K562 (cell line): ENCODE measurements at regions not wholly inside any gene's neighbourhood (a gene's known extent, or its start where the extent isn't known, plus 50 kb on each side); places are given as distances from the start of the nearest gene placed in this dataset.

Source experiments
- ATAC-seq: fragments of 200-7000 bp; cut with Tn5 transposase; 3 replicates; pipeline ENCODE4 v1.9.1; 2020; ENCODE audit warnings: moderate library complexity
- BruUV-seq: library from RNA; stranded (reverse); fragments of 400-500 nt; replicated peaks from 2 replicates; lab custom pipeline; 2021; lab: Mats Ljungman, UMichigan
- CTCF ChIA-PET: fragments of 300-600 bp; formaldehyde crosslinking; extraction: SDS; loops from one replicate; lab custom pipeline; 2021; ENCODE audit warnings: low intra/inter-chr PET ratio; lab: Yijun Ruan, JAX
- POLR2A ChIA-PET: fragments of 300-600, 350-650 bp; sonication (Branson Sonifier 250); formaldehyde crosslinking; extraction: SDS; loops from one replicate; lab custom pipeline; 2021; ENCODE audit warnings: antibody characterized with exemption, inconsistent platforms; lab: Yijun Ruan, JAX
- DNase-seq, 4 experiments: peaks; one replicate each; pipeline versions ENCODE4 v3.0.0 to v3.0.0-alpha.2; 2011 to 2018; ENCODE audit warnings: low spot score in 3 of 4, mixed read lengths in 3 of 4; ENCODE audit errors: extremely low read depth in 1 of 4
- FAIRE-seq: peaks from 2 replicates; lab custom pipeline; 2011; peaks lifted over from hg19 to GRCh38; lab: Jason Lieb, UNC
- H2AFZ ChIP-seq: 2 replicates; pipeline ENCODE4 v1.6.0; 2011; ENCODE audit warnings: low read depth, low read length, control low read depth, inconsistent platforms
- H3K27ac ChIP-seq: fragments of 200-600 bp; 3 replicates; pipeline ENCODE4 v1.8.0; 2011; ENCODE audit warnings: low read depth, mild to moderate bottlenecking, control low read depth, inconsistent platforms, low read length, moderate library complexity, mixed read lengths; ENCODE audit errors: extremely low read depth
- H3K27me3 ChIP-seq, 2 experiments: fragments of 300-600 bp in 1 of 2; 2 replicates in 1 of 2; 3 replicates in 1 of 2; pipeline versions ENCODE4 v1.6.0 to v1.8.0; 2011; ENCODE audit warnings: inconsistent platforms in 2 of 2, low read length in 2 of 2, mild to moderate bottlenecking in 1 of 2, mixed read lengths in 1 of 2, moderate library complexity in 1 of 2; ENCODE audit not compliant: control insufficient read depth in 2 of 2, insufficient read depth in 2 of 2
- H3K36me3 ChIP-seq: fragments of 300-600 bp; 3 replicates; pipeline ENCODE4 v1.8.0; 2011; ENCODE audit warnings: mild to moderate bottlenecking, low read length, inconsistent platforms; ENCODE audit not compliant: control insufficient read depth, insufficient read depth
- H3K4me1 ChIP-seq, 2 experiments: fragments of 200-600 bp in 1 of 2; replicated peaks in 1 of 2; 2 replicates in 1 of 2; 3 replicates in 1 of 2; pipeline versions ENCODE4 v1.5.1 to v1.8.0; 2011; ENCODE audit warnings: inconsistent platforms in 2 of 2, low read length in 2 of 2, mild to moderate bottlenecking in 1 of 2, mixed read lengths in 1 of 2, moderate library complexity in 1 of 2; ENCODE audit not compliant: control insufficient read depth in 2 of 2, insufficient read depth in 2 of 2
- H3K4me2 ChIP-seq: 2 replicates; pipeline ENCODE4 v1.6.1; 2011; ENCODE audit warnings: low read length, control low read depth, inconsistent platforms, mixed read lengths; ENCODE audit not compliant: insufficient read depth
- H3K4me3 ChIP-seq: fragments of 200-600 bp; sonication (generic), shearing (Covaris generic); 2 replicates; pipeline ENCODE4 v1.5.1; 2016; ENCODE audit warnings: control low read depth, inconsistent platforms
- H3K79me2 ChIP-seq: fragments of 200-600 bp; 3 replicates; pipeline ENCODE4 v1.8.0; 2011; ENCODE audit warnings: low read length, inconsistent platforms; ENCODE audit not compliant: control insufficient read depth, insufficient read depth
- H3K9ac ChIP-seq, 2 experiments: 2 replicates each; pipeline versions ENCODE4 v1.6.0 to v1.6.1; 2011; ENCODE audit warnings: low read depth in 2 of 2, low read length in 2 of 2, control low read depth in 1 of 2, inconsistent platforms in 1 of 2, mild to moderate bottlenecking in 1 of 2, mixed read lengths in 1 of 2; ENCODE audit not compliant: insufficient read depth in 1 of 2
- H3K9me1 ChIP-seq: one replicate; pipeline ENCODE4 v1.6.0; 2011; ENCODE audit warnings: inconsistent platforms, mild to moderate bottlenecking, low read length, moderate library complexity; ENCODE audit not compliant: control insufficient read depth, insufficient read depth
- H3K9me3 ChIP-seq: replicated peaks from 2 replicates; pipeline ENCODE4 v1.5.1; 2011; ENCODE audit warnings: low read depth, low read length, inconsistent platforms; ENCODE audit not compliant: control insufficient read depth, insufficient read depth
- H4K20me1 ChIP-seq: replicated peaks from 2 replicates; pipeline ENCODE4 v1.6.1; 2011; ENCODE audit warnings: low read length, inconsistent platforms, mixed read lengths; ENCODE audit not compliant: control insufficient read depth, insufficient read depth
- ARID1B ChIP-seq: fragments of 450-650 bp; IDR thresholded peaks from 2 replicates; pipeline ENCODE4 v1.6.1; 2016; ENCODE audit warnings: antibody characterized with exemption, mild to moderate bottlenecking, inconsistent platforms
- CREM ChIP-seq: IDR thresholded peaks from 2 replicates; pipeline ENCODE4 v1.6.1; 2014; ENCODE audit warnings: antibody characterized with exemption, low read depth
- KLF13 ChIP-seq: fragments of 450-650 bp; IDR thresholded peaks from 2 replicates; pipeline ENCODE4 v1.6.1; 2016; ENCODE audit warnings: missing genetic modification characterization, low read depth, mild to moderate bottlenecking, missing compliant biosample characterization, moderate library complexity, borderline replicate concordance
- NEUROD1 ChIP-seq: fragments of 150-350 bp; IDR thresholded peaks from 2 replicates; pipeline ENCODE4 v1.6.1; 2014; ENCODE audit warnings: borderline replicate concordance, low read length, low read depth; ENCODE audit not compliant: partially characterized antibody
- SNIP1 ChIP-seq: fragments of 450-650 bp; IDR thresholded peaks from 2 replicates; pipeline ENCODE4 v1.7.1; 2017; ENCODE audit warnings: low read depth, mild to moderate bottlenecking
- ZNF133 ChIP-seq: fragments of 250-450 bp; sonication (Bioruptor Pico); IDR thresholded peaks from 2 replicates; pipeline ENCODE4 v1.4.0; 2020; ENCODE audit warnings: mild to moderate bottlenecking
- ZNF143 ChIP-seq: sonication (generic); formaldehyde crosslinking; IDR thresholded peaks from 2 replicates; pipeline ENCODE4 v1.9.0; 2022; ENCODE audit warnings: mild to moderate bottlenecking, missing genetic modification reagents
- WGBS: fragments of 100-300 bp; shearing (Covaris generic); methylation state at CpG from one replicate; pipeline ENCODE4 v1.1.6; 2016; ENCODE audit warnings: low coverage, mixed read lengths; ENCODE audit not compliant: insufficient coverage; ENCODE audit errors: missing lambda C conversion rate; 5-methylcytosine and 5-hydroxymethylcytosine counted together
- in situ Hi-C: fragments of 300-500 bp; cut with MboI; formaldehyde crosslinking; loops from 4 replicates; pipeline ENCODE4 v1.15.0; 2018; ENCODE audit warnings: inconsistent platforms, mixed read lengths
- intact Hi-C: fragments of 100-400 bp; cut with micrococcal nuclease; formaldehyde crosslinking; loops from 2 replicates; pipeline ENCODE4 v1.14.2; 2022
- TF ChIP-seq, protein P1 (sequence below): fragments of 450-650 bp; IDR thresholded peaks from 2 replicates; pipeline ENCODE4 v1.6.1; 2016; ENCODE audit warnings: antibody characterized with exemption
- TF ChIP-seq, protein P2 (sequence below): fragments of 250-450 bp; sonication (Bioruptor Pico); IDR thresholded peaks from 2 replicates; pipeline ENCODE4 v1.4.0; 2020; ENCODE audit warnings: mild to moderate bottlenecking, moderate library complexity, borderline replicate concordance
- TF ChIP-seq, protein P3 (sequence below), 2 experiments: fragments of 450-650 bp in 1 of 2; IDR thresholded peaks; 2 replicates each; pipeline ENCODE4 v1.6.1; 2011 to 2017; ENCODE audit warnings: low read depth in 2 of 2, antibody characterized with exemption in 1 of 2, borderline replicate concordance in 1 of 2, low read length in 1 of 2, mild to moderate bottlenecking in 1 of 2, mixed read lengths in 1 of 2; ENCODE audit not compliant: control insufficient read depth in 1 of 2
- TF ChIP-seq, protein P4 (sequence below): sonication (generic); IDR thresholded peaks from 2 replicates; pipeline ENCODE4 v1.6.1; 2016

DNA sequence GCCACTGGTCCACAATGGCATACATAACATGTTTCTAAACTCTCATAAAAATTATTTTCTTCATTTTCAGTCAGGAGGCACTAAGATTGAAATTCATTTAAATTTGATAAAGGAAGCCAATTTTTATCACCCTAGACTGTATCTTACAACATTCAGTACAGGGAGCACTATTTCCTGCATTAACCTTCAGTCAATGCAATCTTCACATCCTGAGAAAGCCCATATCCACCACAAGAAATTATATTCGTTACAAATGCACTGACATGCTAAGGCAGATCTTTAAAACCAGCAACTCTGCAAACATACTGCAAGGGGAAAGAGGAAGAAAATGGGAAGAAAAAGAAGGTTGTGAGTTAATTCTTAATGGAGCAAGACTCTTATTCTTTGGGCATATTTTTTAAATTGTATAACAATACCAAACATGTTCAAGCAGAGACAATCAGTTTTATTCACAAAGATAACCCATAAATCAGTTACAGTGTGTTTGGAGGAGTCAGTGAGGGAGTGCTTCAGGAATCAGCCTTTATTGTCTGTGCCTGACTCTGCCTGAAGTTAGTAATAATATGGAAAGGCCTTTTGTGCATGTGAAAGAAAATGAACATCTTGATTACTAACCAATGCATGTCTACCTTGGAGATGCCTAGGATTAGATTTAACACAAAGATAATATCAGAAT lies 370.1 kb downstream of the FBXO15 start (continued):
- TF ChIP-seq ZNF143: no peak
- TF ChIP-seq, protein P1, sequence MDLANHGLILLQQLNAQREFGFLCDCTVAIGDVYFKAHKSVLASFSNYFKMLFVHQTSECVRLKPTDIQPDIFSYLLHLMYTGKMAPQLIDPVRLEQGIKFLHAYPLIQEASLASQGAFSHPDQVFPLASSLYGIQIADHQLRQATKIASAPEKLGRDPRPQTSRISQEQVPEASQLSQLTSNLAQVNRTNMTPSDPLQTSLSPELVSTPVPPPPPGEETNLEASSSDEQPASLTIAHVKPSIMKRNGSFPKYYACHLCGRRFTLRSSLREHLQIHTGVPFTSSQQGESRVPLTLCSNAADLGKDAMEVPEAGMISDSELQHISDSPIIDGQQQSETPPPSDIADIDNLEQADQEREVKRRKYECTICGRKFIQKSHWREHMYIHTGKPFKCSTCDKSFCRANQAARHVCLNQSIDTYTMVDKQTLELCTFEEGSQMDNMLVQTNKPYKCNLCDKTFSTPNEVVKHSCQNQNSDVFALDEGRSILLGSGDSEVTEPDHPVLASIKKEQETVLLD: no peak

DNA sequence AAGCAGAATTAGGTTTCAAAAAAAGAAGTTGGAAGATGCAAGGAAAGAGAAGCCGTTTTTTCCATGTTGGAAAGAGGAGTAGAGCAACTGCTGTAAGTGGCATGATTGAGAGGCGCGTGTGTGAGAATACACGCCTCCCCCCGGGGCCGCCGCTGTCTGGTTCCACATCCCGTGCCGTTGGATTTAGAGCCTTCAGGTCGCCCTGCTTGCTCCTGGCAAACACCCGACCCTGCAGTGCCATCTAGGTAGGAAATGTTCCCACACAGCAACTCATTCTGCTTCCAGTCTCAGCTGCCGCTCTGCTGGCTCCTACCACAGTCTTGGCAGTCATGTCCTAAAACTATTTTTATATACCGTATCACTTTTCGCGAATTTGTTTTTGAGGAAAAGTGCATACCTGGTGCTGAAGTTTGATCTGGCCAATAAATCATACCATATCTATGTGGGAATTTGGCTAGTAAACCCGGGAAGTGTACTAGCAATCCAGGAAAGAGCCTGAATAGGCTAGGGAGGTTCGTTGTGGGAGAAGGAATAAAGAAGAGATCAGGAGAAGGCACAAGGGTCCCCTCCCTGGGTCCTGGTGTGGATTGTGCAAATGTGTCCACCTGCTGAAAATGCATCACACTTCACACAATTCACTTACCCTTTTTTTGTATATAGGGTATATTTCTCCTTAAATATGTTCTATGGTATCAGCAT lies 372.7 kb downstream of the FBXO15 start:
- ChIA-PET POLR2A (no interaction called here), CTCF (no interaction called here)
- H3K4me1 ChIP-seq: no peaks in the 10 kb centered on the region
- in situ Hi-C loops (no loop called here), intact Hi-C loops (no loop called here)
- BruUV-seq: no TSS peak
- H3K4me3 ChIP-seq: no peak overlapping the region
- ATAC-seq (no peak), FAIRE-seq (no peak), DNase-seq (no peak)
- H3K9me3 ChIP-seq: no peaks in the 10 kb centered on the region
- H3K27me3 ChIP-seq: no peaks in the 10 kb centered on the region
- no peak overlapping the region for H3K27ac ChIP-seq
- no peaks in the 10 kb centered on the region for H3K9me1 ChIP-seq
- WGBS: under 1% methylated on average over 17 of the region's 17 CpGs
- H3K4me2 ChIP-seq: no peak overlapping the region
- H3K36me3 ChIP-seq: no peaks in the 10 kb centered on the region
- H3K9ac ChIP-seq: no peak overlapping the region
- no peaks in the 10 kb centered on the region for H3K79me2 ChIP-seq
- H2AFZ ChIP-seq: no peak overlapping the region
- H4K20me1 ChIP-seq: no peaks in the 10 kb centered on the region
- TF ChIP-seq ARID1B (no peak), ZNF133 (CRISPR knock-in tag) (no peak), SNIP1 (no peak), KLF13 (tag) (no peak), NEUROD1 (no peak), CREM (no peak)
- TF ChIP-seq, protein P2, sequence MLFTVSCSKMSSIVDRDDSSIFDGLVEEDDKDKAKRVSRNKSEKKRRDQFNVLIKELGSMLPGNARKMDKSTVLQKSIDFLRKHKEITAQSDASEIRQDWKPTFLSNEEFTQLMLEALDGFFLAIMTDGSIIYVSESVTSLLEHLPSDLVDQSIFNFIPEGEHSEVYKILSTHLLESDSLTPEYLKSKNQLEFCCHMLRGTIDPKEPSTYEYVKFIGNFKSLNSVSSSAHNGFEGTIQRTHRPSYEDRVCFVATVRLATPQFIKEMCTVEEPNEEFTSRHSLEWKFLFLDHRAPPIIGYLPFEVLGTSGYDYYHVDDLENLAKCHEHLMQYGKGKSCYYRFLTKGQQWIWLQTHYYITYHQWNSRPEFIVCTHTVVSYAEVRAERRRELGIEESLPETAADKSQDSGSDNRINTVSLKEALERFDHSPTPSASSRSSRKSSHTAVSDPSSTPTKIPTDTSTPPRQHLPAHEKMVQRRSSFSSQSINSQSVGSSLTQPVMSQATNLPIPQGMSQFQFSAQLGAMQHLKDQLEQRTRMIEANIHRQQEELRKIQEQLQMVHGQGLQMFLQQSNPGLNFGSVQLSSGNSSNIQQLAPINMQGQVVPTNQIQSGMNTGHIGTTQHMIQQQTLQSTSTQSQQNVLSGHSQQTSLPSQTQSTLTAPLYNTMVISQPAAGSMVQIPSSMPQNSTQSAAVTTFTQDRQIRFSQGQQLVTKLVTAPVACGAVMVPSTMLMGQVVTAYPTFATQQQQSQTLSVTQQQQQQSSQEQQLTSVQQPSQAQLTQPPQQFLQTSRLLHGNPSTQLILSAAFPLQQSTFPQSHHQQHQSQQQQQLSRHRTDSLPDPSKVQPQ: no peak
- TF ChIP-seq, protein P3, sequence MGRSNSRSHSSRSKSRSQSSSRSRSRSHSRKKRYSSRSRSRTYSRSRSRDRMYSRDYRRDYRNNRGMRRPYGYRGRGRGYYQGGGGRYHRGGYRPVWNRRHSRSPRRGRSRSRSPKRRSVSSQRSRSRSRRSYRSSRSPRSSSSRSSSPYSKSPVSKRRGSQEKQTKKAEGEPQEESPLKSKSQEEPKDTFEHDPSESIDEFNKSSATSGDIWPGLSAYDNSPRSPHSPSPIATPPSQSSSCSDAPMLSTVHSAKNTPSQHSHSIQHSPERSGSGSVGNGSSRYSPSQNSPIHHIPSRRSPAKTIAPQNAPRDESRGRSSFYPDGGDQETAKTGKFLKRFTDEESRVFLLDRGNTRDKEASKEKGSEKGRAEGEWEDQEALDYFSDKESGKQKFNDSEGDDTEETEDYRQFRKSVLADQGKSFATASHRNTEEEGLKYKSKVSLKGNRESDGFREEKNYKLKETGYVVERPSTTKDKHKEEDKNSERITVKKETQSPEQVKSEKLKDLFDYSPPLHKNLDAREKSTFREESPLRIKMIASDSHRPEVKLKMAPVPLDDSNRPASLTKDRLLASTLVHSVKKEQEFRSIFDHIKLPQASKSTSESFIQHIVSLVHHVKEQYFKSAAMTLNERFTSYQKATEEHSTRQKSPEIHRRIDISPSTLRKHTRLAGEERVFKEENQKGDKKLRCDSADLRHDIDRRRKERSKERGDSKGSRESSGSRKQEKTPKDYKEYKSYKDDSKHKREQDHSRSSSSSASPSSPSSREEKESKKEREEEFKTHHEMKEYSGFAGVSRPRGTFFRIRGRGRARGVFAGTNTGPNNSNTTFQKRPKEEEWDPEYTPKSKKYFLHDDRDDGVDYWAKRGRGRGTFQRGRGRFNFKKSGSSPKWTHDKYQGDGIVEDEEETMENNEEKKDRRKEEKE (IDR thresholded peaks at IDR 0.05; ENCODE audit: borderline replicate concordance in 1 of 2, control insufficient read depth in 1 of 2, low read depth in 2 of 2, low read length in 1 of 2): no peak
- TF ChIP-seq, protein P4, sequence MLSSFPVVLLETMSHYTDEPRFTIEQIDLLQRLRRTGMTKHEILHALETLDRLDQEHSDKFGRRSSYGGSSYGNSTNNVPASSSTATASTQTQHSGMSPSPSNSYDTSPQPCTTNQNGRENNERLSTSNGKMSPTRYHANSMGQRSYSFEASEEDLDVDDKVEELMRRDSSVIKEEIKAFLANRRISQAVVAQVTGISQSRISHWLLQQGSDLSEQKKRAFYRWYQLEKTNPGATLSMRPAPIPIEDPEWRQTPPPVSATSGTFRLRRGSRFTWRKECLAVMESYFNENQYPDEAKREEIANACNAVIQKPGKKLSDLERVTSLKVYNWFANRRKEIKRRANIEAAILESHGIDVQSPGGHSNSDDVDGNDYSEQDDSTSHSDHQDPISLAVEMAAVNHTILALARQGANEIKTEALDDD: no peak
